GM10266 (cell line): ENCODE measurements at regions not wholly inside any gene's neighbourhood (a gene's known extent, or its start where the extent isn't known, plus 50 kb on each side); places are given as distances from the start of the nearest gene placed in this dataset.
"Not testable (repeated sequence)": the region's sequence is repeated elsewhere in the genome, so short reads cannot be mapped to it uniquely, and the experiment has no call there.

ENCODE experiments used
- DNase-seq: peaks from one replicate; pipeline ENCODE4 v3.0.0; 2012; ENCODE audit errors: extremely low spot score
- CTCF ChIP-seq: IDR thresholded peaks from 2 replicates; pipeline ENCODE4 v1.5.1; 2012; ENCODE audit warnings: mild to moderate bottlenecking, low read depth; ENCODE audit not compliant: control insufficient read depth, insufficient read depth; ENCODE audit errors: missing control alignments

GRCh38 chr9:103226647-103227013, 231.5 kb downstream of the CYLC2 start:
- DNase-seq = no peak
- TF ChIP-seq CTCF = no peak

- DNase-seq = not testable (repeated sequence)
Measured at GRCh38 chr9:103237571-103238109, 242.5 kb downstream of the CYLC2 start.

GRCh38 chr9:103242025-103242424, 246.9 kb downstream of the CYLC2 start:
- no peak for DNase-seq
- TF ChIP-seq CTCF = no peak

GRCh38 chr9:103242486-103242885, 247.4 kb downstream of the CYLC2 start:
- no peak for TF ChIP-seq CTCF
- no peak for DNase-seq

- DNase-seq = no peak
- no peak for TF ChIP-seq CTCF
Measured at GRCh38 chr9:103243553-103243952, 248.4 kb downstream of the CYLC2 start.

- no peak for DNase-seq
- no peak for TF ChIP-seq CTCF
Measured at GRCh38 chr9:103245369-103245768, 250.2 kb downstream of the CYLC2 start.

GRCh38 chr9:103261951-103262350, 266.8 kb downstream of the CYLC2 start:
- no peak for TF ChIP-seq CTCF
- DNase-seq = no peak

GRCh38 chr9:103266064-103266463, 270.9 kb downstream of the CYLC2 start:
- no peak for TF ChIP-seq CTCF
- DNase-seq = no peak
